Heart right ventricle (tissue), 16 donors: ENCODE measurements at regions not wholly inside any gene's neighbourhood (a gene's known extent, or its start where the extent isn't known, plus 50 kb on each side); places are given as distances from the start of the nearest gene placed in this dataset.

Experiments used
- ATAC-seq, 8 donors: fragments of 200-7000 bp; cut with Tn5 transposase; one replicate each; pipeline ENCODE4 v1.9.1; 2020; ENCODE audit warnings: mild to moderate bottlenecking in 8 of 8, moderate library complexity in 8 of 8, moderate number of reproducible peaks in 1 of 8
- DNase-seq, 2 donors: peaks; one replicate each; pipeline ENCODE4 v3.0.0-alpha.2; 2020
- H3K27ac ChIP-seq, 10 donors: fragments of 200-600 bp; sonication (generic) in 2 of 10; one replicate each; pipeline versions ENCODE4 v1.5.0 to v1.8.0; 2020 to 2022; ENCODE audit warnings: mild to moderate bottlenecking in 3 of 10
- H3K27me3 ChIP-seq, 7 donors: fragments of 200-600 bp; one replicate each; pipeline ENCODE4 v1.8.0; 2021 to 2022; ENCODE audit warnings: mild to moderate bottlenecking in 2 of 7
- H3K36me3 ChIP-seq, 9 donors: fragments of 200-600 bp; sonication (generic) in 1 of 9; one replicate each; pipeline versions ENCODE4 v1.5.0 to v1.8.0; 2020 to 2022; ENCODE audit warnings: mild to moderate bottlenecking in 2 of 9
- H3K4me1 ChIP-seq, 9 donors: fragments of 200-600 bp; sonication (generic) in 1 of 9; one replicate each; pipeline versions ENCODE4 v1.5.0 to v1.8.0; 2020 to 2022; ENCODE audit warnings: mild to moderate bottlenecking in 4 of 9
- H3K4me3 ChIP-seq, 10 donors: fragments of 200-600 bp; sonication (generic) in 2 of 10; one replicate each; pipeline versions ENCODE4 v1.5.0 to v1.8.0; 2020 to 2022; ENCODE audit warnings: mild to moderate bottlenecking in 7 of 10, moderate library complexity in 2 of 10
- H3K9me3 ChIP-seq, 11 donors: fragments of 200-600 bp in 10 of 11; sonication (generic) in 2 of 11; one replicate each; pipeline versions ENCODE4 v1.5.0 to v1.8.0; 2013 to 2022; ENCODE audit warnings: mild to moderate bottlenecking in 2 of 11, control low read depth in 1 of 11, moderate library complexity in 1 of 11
- CTCF ChIP-seq, 9 donors: fragments of 200-600 bp; sonication (generic) in 2 of 9; IDR thresholded peaks; one replicate each; pipeline versions ENCODE4 v1.5.0 to v1.8.0; 2021 to 2022; ENCODE audit warnings: antibody characterized with exemption in 9 of 9, mild to moderate bottlenecking in 5 of 9, moderate library complexity in 1 of 9
- WGBS, 2 donors: extraction: QIAGEN DNeasy Blood & Tissue Kit; methylation state at CpG; one replicate each; pipeline ENCODE4 v1.1.7; 2013; ENCODE audit warnings: inconsistent platforms in 1 of 2; 5-methylcytosine and 5-hydroxymethylcytosine counted together
- intact Hi-C, 10 donors: fragments of 100-400 bp; cut with DNase I; formaldehyde crosslinking; loops; one replicate each; pipeline versions ENCODE4 v1.11.1 to v1.14.2; 2022
- donor health status: Arrhythmogenic right ventricular cardiomyopathy.
- donor health status: ischemic (EF 13 %, LVEDD 7.1; RV severe dilation, severe dysfunction).
- donor health status: healthy with polysubstance abuse.
- donor health status: DM: no; HTN: yes; CAD: no.
- donor health status: DM: no; HTN: no; CAD: no.
- donor health status: ischemic (EF 25% LVEDD 6.9; RV normal size, moderate dysfunction).
- donor health status: ischemic (EF 25% LVEDD 5.7; RV mildly dilated, moderate dysfunction).
- donor health status: healthy.
- donor health status: DM: yes; HTN: yes; CAD: no.
- donor health status: Ischemic cardiomyopathy.
- donor health status: ischemic (EF 35%, LVEDD 5.7; RV mildly dilated, moderate dysfunction).
- donor health status: nonischemic (EF 11% LVEDD 7.7; RV severe dilation, severe dysfunction).
- donor health status: DM: yes; HTN: yes; CAD: no.
- donor health status: PGD.
- donor health status: ischemic (EF 29% LVEDD 5.4; RV normal size, mild dysfunction).
- donor health status: nonischemic (EF 23%, LVEDD 6.1; RV moderate dilation, normal function).

DNA sequence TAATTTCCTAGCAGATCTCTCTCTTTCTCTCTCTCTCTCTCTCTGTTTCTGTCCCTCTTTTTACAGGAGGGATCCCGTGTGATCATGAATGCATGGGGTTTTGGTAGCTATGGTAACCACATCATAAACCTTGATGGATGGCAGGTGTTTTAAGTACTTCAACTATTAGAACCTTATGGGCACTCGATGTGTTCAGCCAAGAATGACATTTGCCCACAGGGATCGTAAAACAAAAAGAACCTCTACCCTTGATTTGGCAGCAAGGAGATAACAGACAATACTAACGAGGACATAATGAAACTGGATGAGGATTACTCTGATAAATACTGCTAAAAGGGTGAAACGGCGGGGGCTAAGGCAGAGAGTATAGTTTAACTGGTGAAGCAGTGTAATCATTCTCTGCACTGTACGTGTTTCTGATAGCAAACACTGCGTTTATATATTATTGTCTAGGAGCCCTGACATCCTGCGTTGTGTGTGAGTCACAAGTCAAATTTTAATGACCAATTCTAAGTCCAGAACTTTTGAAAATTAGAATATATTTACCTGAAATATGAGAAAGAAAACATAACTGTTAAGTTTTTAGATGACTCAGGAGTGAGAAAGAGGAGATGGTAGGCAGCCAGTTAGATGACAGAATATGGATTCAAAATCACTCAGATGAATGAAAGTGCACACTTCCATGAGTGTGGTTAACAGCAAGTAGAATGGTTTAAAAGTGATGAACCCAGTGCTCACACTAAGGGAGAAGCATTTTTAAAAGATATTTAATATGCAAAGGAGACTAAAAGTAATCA lies 80.3 kb downstream of the OTOL1 start:
- no peak for ATAC-seq
- intact Hi-C loops: no loop called here
- no peak overlapping the region for H3K4me3 ChIP-seq
- H3K4me1 ChIP-seq: no peaks in the 10 kb centered on the region
- no peaks in the 10 kb centered on the region for H3K9me3 ChIP-seq
- H3K27me3 ChIP-seq: no peaks in the 10 kb centered on the region
- H3K27ac ChIP-seq: no peak overlapping the region
- no peaks in the 10 kb centered on the region for H3K36me3 ChIP-seq
- WGBS, 2 donors: 64 to 68% methylated on average over 9 of the region's 9 CpGs
- no peak for TF ChIP-seq CTCF (IDR thresholded peaks at IDR 0.05)
- no peak for DNase-seq

GRCh38 chr3:161577662-161578061 lies 81.1 kb downstream of the OTOL1 start:
- WGBS, 2 donors: 78 to 92% methylated on average over 1 of the region's 1 CpG
- no peaks in the 10 kb centered on the region for H3K36me3 ChIP-seq
- no peak for DNase-seq
- no peaks in the 10 kb centered on the region for H3K4me1 ChIP-seq
- no peak for ATAC-seq
- TF ChIP-seq CTCF (IDR thresholded peaks at IDR 0.05): no peak
- H3K27me3 ChIP-seq: no peaks in the 10 kb centered on the region
- intact Hi-C loops: no loop called here
- no peak overlapping the region for H3K4me3 ChIP-seq
- H3K9me3 ChIP-seq: no peaks in the 10 kb centered on the region
- no peak overlapping the region for H3K27ac ChIP-seq

- no peak overlapping the region for H3K27ac ChIP-seq
- no peaks in the 10 kb centered on the region for H3K4me1 ChIP-seq
- H3K4me3 ChIP-seq: no peak overlapping the region
- WGBS, 2 donors: 88 to 91% methylated on average over 9 of the region's 9 CpGs
- intact Hi-C loops: no loop called here
- no peaks in the 10 kb centered on the region for H3K36me3 ChIP-seq
- no peak for DNase-seq
- TF ChIP-seq CTCF (IDR thresholded peaks at IDR 0.05): no peak
- no peaks in the 10 kb centered on the region for H3K9me3 ChIP-seq
- no peaks in the 10 kb centered on the region for H3K27me3 ChIP-seq
- ATAC-seq: no peak
Measured at GRCh38 chr3:161579395-161580126, 83.0 kb downstream of the OTOL1 start.

DNA sequence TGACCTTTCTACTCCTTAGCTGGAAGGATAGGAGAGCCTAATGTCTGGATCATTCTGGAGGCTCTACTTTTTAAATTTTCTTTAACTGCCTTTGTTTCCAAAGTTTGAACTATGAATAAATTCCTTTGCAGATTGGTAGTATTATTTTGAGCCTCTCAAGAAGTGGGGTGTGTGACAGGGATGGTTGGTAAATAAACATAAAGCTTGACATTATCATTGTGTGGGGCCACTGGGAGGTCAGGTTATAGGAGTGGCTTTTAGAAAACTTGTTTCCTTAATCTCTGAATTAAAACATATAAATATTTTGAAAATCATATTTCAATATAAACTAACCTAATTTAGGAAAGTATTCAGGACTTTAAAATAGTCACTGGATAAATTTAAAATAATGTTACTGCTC lies 89.3 kb downstream of the OTOL1 start:
- Histone ChIP-seq H3K4me3 (no peak overlapping the region), H3K36me3 (no peaks in the 10 kb centered on the region), H3K9me3 (peaks cover 0 to 11% (median 0%) of the 10 kb centered on the region in 11 donors), H3K4me1 (no peaks in the 10 kb centered on the region), H3K27me3 (no peaks in the 10 kb centered on the region), H3K27ac (no peak overlapping the region)
- TF ChIP-seq CTCF (IDR thresholded peaks at IDR 0.05): no peak
- no peak for ATAC-seq
- no peak for DNase-seq
- intact Hi-C loops: no loop called here
